GM18517 (cell line): ENCODE measurements at regions not wholly inside any gene's neighbourhood (a gene's known extent, or its start where the extent isn't known, plus 50 kb on each side); places are given as distances from the start of the nearest gene placed in this dataset.

Source experiments
- ATAC-seq: cut with Tn5 transposase; IDR thresholded peaks from one replicate; pipeline ENCODE4 v1.9.1; 2021; ENCODE audit warnings: mild to moderate bottlenecking, moderate library complexity; ENCODE audit not compliant: unreplicated experiment

GRCh38 chr9:36728651-36729520, 156.2 kb downstream of the MELK start:
- ATAC-seq, result no peak

- ATAC-seq, result no peak
These were observed 157.2 kb downstream of the MELK start for GRCh38 chr9:36729906-36730305.

- no peak for ATAC-seq
These were observed 157.7 kb downstream of the MELK start for GRCh38 chr9:36730414-36730813.

GRCh38 chr9:36731068-36731956, 158.6 kb downstream of the MELK start:
- ATAC-seq, result no peak

- ATAC-seq, result no peak
These were observed 162.0 kb downstream of the MELK start for GRCh38 chr9:36734737-36735136.

- ATAC-seq, result no peak
These were observed 164.0 kb downstream of the MELK start for GRCh38 chr9:36736648-36737047.

GRCh38 chr9:36738318-36738976, 165.8 kb downstream of the MELK start:
- ATAC-seq, result no peak

- ATAC-seq, result no peak
These were observed 166.8 kb downstream of the MELK start for GRCh38 chr9:36739373-36740116.

- ATAC-seq, result no peak
These were observed 169.6 kb downstream of the MELK start for GRCh38 chr9:36742264-36742663.

GRCh38 chr9:36744678-36745077, 172.0 kb downstream of the MELK start:
- ATAC-seq, result no peak

GRCh38 chr9:36745977-36746376, 173.3 kb downstream of the MELK start:
- ATAC-seq, result no peak

GRCh38 chr9:36746415-36746814, 173.7 kb downstream of the MELK start:
- ATAC-seq, result no peak

GRCh38 chr9:36748322-36748899, 175.7 kb downstream of the MELK start:
- no peak for ATAC-seq

GRCh38 chr9:36749461-36749860, 176.8 kb downstream of the MELK start:
- no peak for ATAC-seq

- ATAC-seq, result no peak
These were observed 177.9 kb downstream of the MELK start for GRCh38 chr9:36750630-36751029.

GRCh38 chr9:36755019-36755418, 182.3 kb downstream of the MELK start:
- ATAC-seq, result no peak

- no peak for ATAC-seq
These were observed 186.4 kb downstream of the MELK start for GRCh38 chr9:36759141-36759540.

GRCh38 chr9:36759976-36760375, 187.3 kb downstream of the MELK start:
- no peak for ATAC-seq

GRCh38 chr9:36760667-36761420, 188.1 kb downstream of the MELK start:
- ATAC-seq, result no peak

- no peak for ATAC-seq
These were observed 190.3 kb downstream of the MELK start for GRCh38 chr9:36762958-36763357.
